ENCODE measurements at regions not wholly inside any gene's neighbourhood (a gene's known extent, or its start where the extent isn't known, plus 50 kb on each side); places are given as distances from the start of the nearest gene placed in this dataset.

GRCh38 chr16:86812363-86812970, 234.1 kb downstream of the FOXL1 start:
- no peak for DNase-seq (ENCODE audit: low read depth)
- no peak overlapping the region for H3K4me3 ChIP-seq (ENCODE audit: low read depth, low read length)

GRCh38 chr16:86814256-86814655, 235.9 kb downstream of the FOXL1 start:
- DNase-seq (ENCODE audit: low read depth) = no peak
- H3K4me3 ChIP-seq (ENCODE audit: low read depth, low read length) = no peak overlapping the region

GRCh38 chr16:86816930-86817625, 238.7 kb downstream of the FOXL1 start:
- H3K4me3 ChIP-seq (ENCODE audit: low read depth, low read length) = no peak overlapping the region
- DNase-seq (ENCODE audit: low read depth) = no peak

GRCh38 chr16:86818671-86819532, 240.6 kb downstream of the FOXL1 start:
- no peak for DNase-seq (ENCODE audit: low read depth)
- no peak overlapping the region for H3K4me3 ChIP-seq (ENCODE audit: low read depth, low read length)

- no peak for DNase-seq (ENCODE audit: low read depth)
- no peak overlapping the region for H3K4me3 ChIP-seq (ENCODE audit: low read depth, low read length)
Observed at GRCh38 chr16:86819533-86819892, 241.2 kb downstream of the FOXL1 start.

- no peak overlapping the region for H3K4me3 ChIP-seq (ENCODE audit: low read depth, low read length)
- no peak for DNase-seq (ENCODE audit: low read depth)
Observed at GRCh38 chr16:86821895-86822294, 243.5 kb downstream of the FOXL1 start.

GRCh38 chr16:86823125-86823524, 244.8 kb downstream of the FOXL1 start:
- no peak overlapping the region for H3K4me3 ChIP-seq (ENCODE audit: low read depth, low read length)
- no peak for DNase-seq (ENCODE audit: low read depth)

GRCh38 chr16:86823888-86824671, 245.7 kb downstream of the FOXL1 start:
- H3K4me3 ChIP-seq (ENCODE audit: low read depth, low read length) = no peak overlapping the region
- peak; percentile 87 for DNase-seq (ENCODE audit: low read depth)

GRCh38 chr16:86824751-86825296, 246.5 kb downstream of the FOXL1 start:
- DNase-seq (ENCODE audit: low read depth) = peak; percentile 54
- H3K4me3 ChIP-seq (ENCODE audit: low read depth, low read length) = no peak overlapping the region

- H3K4me3 ChIP-seq (ENCODE audit: low read depth, low read length) = no peak overlapping the region
- DNase-seq (ENCODE audit: low read depth) = no peak
Observed at GRCh38 chr16:86825631-86826030, 247.3 kb downstream of the FOXL1 start.

- no peak overlapping the region for H3K4me3 ChIP-seq (ENCODE audit: low read depth, low read length)
- DNase-seq (ENCODE audit: low read depth) = no peak
Observed at GRCh38 chr16:86826941-86827340, 248.6 kb downstream of the FOXL1 start.

GRCh38 chr16:86827521-86827920, 249.2 kb downstream of the FOXL1 start:
- no peak for DNase-seq (ENCODE audit: low read depth)
- no peak overlapping the region for H3K4me3 ChIP-seq (ENCODE audit: low read depth, low read length)

- no peak for DNase-seq (ENCODE audit: low read depth)
Observed at GRCh38 chr16:86828202-86828601, 249.9 kb downstream of the FOXL1 start.

GRCh38 chr16:86828653-86829052, 250.3 kb downstream of the FOXL1 start:
- no peak for DNase-seq (ENCODE audit: low read depth)

More at GRCh38 chr16:86828202-86828601, 249.9 kb downstream of the FOXL1 start:
- H3K4me3 ChIP-seq (ENCODE audit: low read depth, low read length) = no peak overlapping the region

GRCh38 chr16:86831366-86831765, 253.0 kb downstream of the FOXL1 start:
- no peak overlapping the region for H3K4me3 ChIP-seq (ENCODE audit: low read depth, low read length)
- no peak for DNase-seq (ENCODE audit: low read depth)

More at GRCh38 chr16:86828653-86829052, 250.3 kb downstream of the FOXL1 start:
- H3K4me3 ChIP-seq (ENCODE audit: low read depth, low read length) = no peak overlapping the region

GRCh38 chr16:86833136-86833535, 254.8 kb downstream of the FOXL1 start:
- DNase-seq (ENCODE audit: low read depth) = no peak
- no peak overlapping the region for H3K4me3 ChIP-seq (ENCODE audit: low read depth, low read length)

- peak; percentile 28 for DNase-seq (ENCODE audit: low read depth)
- no peak overlapping the region for H3K4me3 ChIP-seq (ENCODE audit: low read depth, low read length)
Observed at GRCh38 chr16:86834451-86835035, 256.2 kb downstream of the FOXL1 start.

- no peak overlapping the region for H3K4me3 ChIP-seq (ENCODE audit: low read depth, low read length)
- DNase-seq (ENCODE audit: low read depth) = no peak
Observed at GRCh38 chr16:86835982-86836381, 257.6 kb downstream of the FOXL1 start.

- peak; percentile 70 for DNase-seq (ENCODE audit: low read depth)
- no peak overlapping the region for H3K4me3 ChIP-seq (ENCODE audit: low read depth, low read length)
Observed at GRCh38 chr16:86836503-86837129, 258.3 kb downstream of the FOXL1 start.

All from skeletal muscle cell (primary cell).